HCT116 (cell line): ENCODE measurements at regions not wholly inside any gene's neighbourhood (a gene's known extent, or its start where the extent isn't known, plus 50 kb on each side); places are given as distances from the start of the nearest gene placed in this dataset.

Experiments
- ATAC-seq: fragments of 200-7000 bp; cut with Tn5 transposase; 2 replicates; pipeline ENCODE4 v1.9.1; 2020; ENCODE audit warnings: mild to moderate bottlenecking, moderate library complexity
- BruUV-seq: library from RNA; stranded (reverse); fragments of 400-500 nt; replicated peaks from 2 replicates; lab custom pipeline; 2021; lab: Mats Ljungman, UMichigan
- CTCF ChIA-PET: fragments of 300-600 bp; sonication (Branson Sonifier 250); formaldehyde crosslinking; loops from one replicate; lab custom pipeline; 2021; ENCODE audit warnings: antibody characterized with exemption; lab: Charles Lee
- POLR2A ChIA-PET: fragments of 300-600, 350-600 bp; sonication (Branson Sonifier 250); formaldehyde crosslinking; loops from one replicate; lab custom pipeline; 2021; ENCODE audit warnings: antibody characterized with exemption; lab: Charles Lee
- RAD21 ChIA-PET, 2 experiments: fragments of 300-600 bp; sonication (Branson Sonifier 250); formaldehyde crosslinking; loops; one replicate each; lab custom pipeline; 2023; ENCODE audit warnings: low total read pairs in 2 of 2; ENCODE audit not compliant: uncharacterized antibody in 2 of 2, unreplicated experiment in 2 of 2, low non-redundant PET in 1 of 2; lab: Charles Lee
- DNase-seq: peaks from one replicate; pipeline ENCODE4 v3.0.0-alpha.2; 2010; ENCODE audit warnings: low read depth, low spot score
- H2AFZ ChIP-seq: fragments of 200-600 bp; shearing (Covaris generic), sonication (generic); 2 replicates; pipeline ENCODE4 v1.6.1; 2017; ENCODE audit warnings: low read depth, mixed run types, mixed read lengths, antibody characterized with exemption, low read length; ENCODE audit not compliant: poor library complexity, severe bottlenecking
- H3K27ac ChIP-seq: 2 replicates; pipeline ENCODE4 v1.5.1; 2012; ENCODE audit warnings: low read depth, low read length
- H3K27me3 ChIP-seq: fragments of 200-600 bp; sonication (generic); 2 replicates; pipeline ENCODE4 v1.6.1; 2016; ENCODE audit warnings: mixed run types, low read length, mixed read lengths; ENCODE audit not compliant: insufficient read depth
- H3K36me3 ChIP-seq, 2 experiments: fragments of 200-500 bp in 1 of 2; fragments of 200-600 bp in 1 of 2; sonication (Bioruptor generic) in 1 of 2; sonication (generic) in 1 of 2; 2 replicates each; pipeline versions ENCODE4 v1.5.1 to v1.6.1; 2014 to 2016; ENCODE audit warnings: low read length in 2 of 2, inconsistent platforms in 1 of 2, mixed read lengths in 1 of 2, mixed run types in 1 of 2; ENCODE audit not compliant: insufficient read depth in 2 of 2, control insufficient read depth in 1 of 2
- H3K4me1 ChIP-seq, 2 experiments: fragments of 200-600 bp in 1 of 2; sonication (generic) in 1 of 2; 2 replicates each; pipeline versions ENCODE4 v1.5.1 to v1.6.1; 2012 to 2017; ENCODE audit warnings: low read length in 2 of 2, inconsistent platforms in 1 of 2, mild to moderate bottlenecking in 1 of 2, mixed read lengths in 1 of 2, mixed run types in 1 of 2, moderate library complexity in 1 of 2; ENCODE audit not compliant: insufficient read depth in 2 of 2, control insufficient read depth in 1 of 2
- H3K4me2 ChIP-seq: fragments of 200-600 bp; sonication (generic); 2 replicates; pipeline ENCODE4 v1.6.1; 2017; ENCODE audit warnings: mixed run types, low read length, mixed read lengths
- H3K4me3 ChIP-seq, 2 experiments: fragments of 200-600 bp in 1 of 2; sonication (generic) in 1 of 2; replicated peaks in 1 of 2; 2 replicates each; pipeline ENCODE4 v1.5.1; 2011 to 2016; ENCODE audit warnings: low read length in 2 of 2, control low read depth in 1 of 2, low read depth in 1 of 2, mild to moderate bottlenecking in 1 of 2, mixed read lengths in 1 of 2, mixed run types in 1 of 2
- H3K79me2 ChIP-seq: fragments of 200-600 bp; sonication (generic); 2 replicates; pipeline ENCODE4 v1.6.1; 2017; ENCODE audit warnings: mild to moderate bottlenecking, mixed run types, low read length, moderate library complexity, mixed read lengths; ENCODE audit not compliant: insufficient read depth
- H3K9ac ChIP-seq: fragments of 200-600 bp; sonication (generic); 2 replicates; pipeline ENCODE4 v1.6.1; 2016; ENCODE audit warnings: low read length, mixed read lengths
- H3K9me2 ChIP-seq: fragments of 200-600 bp; sonication (generic), shearing (Covaris generic); 2 replicates; pipeline ENCODE4 v1.6.1; 2017; ENCODE audit warnings: mixed run types, mild to moderate bottlenecking, moderate library complexity; ENCODE audit not compliant: insufficient read depth
- H3K9me3 ChIP-seq, 2 experiments: fragments of 200-500 bp in 1 of 2; fragments of 200-600 bp in 1 of 2; sonication (Bioruptor generic) in 1 of 2; sonication (generic) in 1 of 2; 2 replicates each; pipeline ENCODE4 v1.6.1; 2014 to 2017; ENCODE audit warnings: low read length in 2 of 2, mixed read lengths in 2 of 2, inconsistent platforms in 1 of 2, low read depth in 1 of 2, mild to moderate bottlenecking in 1 of 2, mixed run types in 1 of 2, moderate library complexity in 1 of 2; ENCODE audit not compliant: control insufficient read depth in 1 of 2, insufficient read depth in 1 of 2
- H4K20me1 ChIP-seq: fragments of 200-600 bp; sonication (generic), shearing (Covaris generic); 2 replicates; pipeline ENCODE4 v1.6.1; 2017; ENCODE audit warnings: mixed run types, mild to moderate bottlenecking, moderate library complexity; ENCODE audit not compliant: insufficient read depth
- CTCF ChIP-seq, 3 experiments: fragments of 200-600 bp in 1 of 3; sonication (generic) in 1 of 3; IDR thresholded peaks in 2 of 3; conservative IDR thresholded peaks in 1 of 3; 2 replicates each; pipeline ENCODE4 v1.5.1; 2012 to 2017; ENCODE audit warnings: low read depth in 2 of 3, low read length in 2 of 3, antibody characterized with exemption in 1 of 3, borderline replicate concordance in 1 of 3, control low read depth in 1 of 3, mild to moderate bottlenecking in 1 of 3, mixed read lengths in 1 of 3, mixed run types in 1 of 3, moderate library complexity in 1 of 3; ENCODE audit not compliant: insufficient read depth in 1 of 3
- JUND ChIP-seq: IDR thresholded peaks from 2 replicates; pipeline ENCODE4 v1.6.1; 2012
- POLR2A ChIP-seq: IDR thresholded peaks from 2 replicates; pipeline ENCODE4 v1.7.0; 2011; ENCODE audit warnings: borderline replicate concordance; ENCODE audit not compliant: insufficient read depth, insufficient read length; ENCODE audit errors: extremely low read depth
- RAD21 ChIP-seq: IDR thresholded peaks from 2 replicates; pipeline ENCODE4 v1.6.1; 2012; ENCODE audit warnings: low read depth, mild to moderate bottlenecking
- TCF7L2 ChIP-seq: IDR thresholded peaks from 2 replicates; pipeline ENCODE4 v1.7.0; 2011; ENCODE audit warnings: borderline replicate concordance, inconsistent platforms; ENCODE audit not compliant: insufficient read depth, insufficient read length; ENCODE audit errors: extremely low read depth
- YY1 ChIP-seq: IDR thresholded peaks from 2 replicates; pipeline ENCODE4 v1.6.1; 2011; ENCODE audit warnings: low read length, low read depth, moderate library complexity, mild to moderate bottlenecking; ENCODE audit not compliant: insufficient replicate concordance; ENCODE audit errors: extremely low read depth
- ZNF274 ChIP-seq: fragments of 200-500 bp; sonication (Bioruptor generic); IDR thresholded peaks from 2 replicates; pipeline ENCODE4 v1.6.1; 2014; ENCODE audit warnings: mild to moderate bottlenecking, low read depth, low read length, inconsistent platforms
- intact Hi-C: fragments of 100-400 bp; cut with micrococcal nuclease; formaldehyde crosslinking; loops from 2 replicates; pipeline ENCODE4 v1.10.0; 2022
- TF ChIP-seq, protein P1 (sequence below): IDR thresholded peaks from 2 replicates; pipeline ENCODE4 v1.6.1; 2012; ENCODE audit warnings: low read depth
- TF ChIP-seq, protein P2 (sequence below): IDR thresholded peaks from 2 replicates; pipeline ENCODE4 v1.6.1; 2011; ENCODE audit warnings: mild to moderate bottlenecking, low read length, moderate library complexity; ENCODE audit not compliant: insufficient replicate concordance; ENCODE audit errors: extremely low read depth
- TF ChIP-seq, protein P3 (sequence below): IDR thresholded peaks from 2 replicates; pipeline ENCODE4 v1.6.1; 2012
- TF ChIP-seq, protein P4 (sequence below): IDR thresholded peaks from 2 replicates; pipeline ENCODE4 v1.6.1; 2012

DNA sequence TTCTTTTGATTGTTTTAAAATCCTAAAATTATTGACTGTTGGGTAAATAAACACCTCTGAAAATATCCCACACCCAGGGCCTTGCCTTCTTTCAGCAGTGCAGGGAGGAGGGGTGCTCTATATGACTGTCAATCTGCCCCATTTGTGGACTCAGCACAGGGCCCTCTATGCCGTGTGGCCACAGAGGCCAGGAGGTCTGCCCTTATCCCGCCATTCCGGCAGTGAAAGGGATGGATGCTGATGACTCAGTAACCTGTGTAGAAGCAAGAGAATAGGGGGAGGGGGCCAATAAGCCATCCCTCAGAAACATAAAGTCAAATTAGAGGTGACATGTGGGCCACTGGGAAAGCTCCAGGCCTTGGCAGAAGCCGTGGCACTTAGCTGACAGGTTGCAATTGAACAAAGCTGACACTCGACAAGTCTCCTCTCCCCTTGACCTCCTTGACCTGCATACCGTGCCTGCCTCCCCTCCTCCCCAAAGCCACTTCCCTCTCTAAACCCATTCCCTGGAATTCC is 281.4 kb upstream of the DYNLRB2 start:
- ChIA-PET POLR2A (no interaction called here), RAD21 (no interaction called here), CTCF (no interaction called here)
- H3K4me2 ChIP-seq: no peak overlapping the region
- ATAC-seq (no peak), DNase-seq (no peak)
- intact Hi-C loops: no loop called here
- no peaks in the 10 kb centered on the region for H3K79me2 ChIP-seq
- no peak overlapping the region for H3K9ac ChIP-seq
- no peak overlapping the region for H3K4me3 ChIP-seq
- H3K4me1 ChIP-seq: no peaks in the 10 kb centered on the region
- H3K27ac ChIP-seq: no peak overlapping the region
- H3K36me3 ChIP-seq: no peaks in the 10 kb centered on the region
- no peaks in the 10 kb centered on the region for H3K27me3 ChIP-seq
- H3K9me3 ChIP-seq: peaks cover 37 to 41% of the 10 kb centered on the region in 2 experiments; a peak in 2 of 4 replicates
- H3K9me2 ChIP-seq: no peaks in the 10 kb centered on the region
- H2AFZ ChIP-seq: no peak overlapping the region
- no peaks in the 10 kb centered on the region for H4K20me1 ChIP-seq
- TF ChIP-seq JUND (no peak), ZNF274 (no peak), POLR2A (no peak), TCF7L2 (no peak), CTCF (IDR thresholded peaks at IDR 0.05 in 2 of 3, conservative IDR thresholded peaks at IDR 0.05 in 1 of 3; ENCODE audit: borderline replicate concordance in 1 of 3, insufficient read depth in 1 of 3, low read depth in 2 of 3, low read length in 2 of 3) (no peak), RAD21 (no peak), YY1 (no peak)
- TF ChIP-seq, protein P1, sequence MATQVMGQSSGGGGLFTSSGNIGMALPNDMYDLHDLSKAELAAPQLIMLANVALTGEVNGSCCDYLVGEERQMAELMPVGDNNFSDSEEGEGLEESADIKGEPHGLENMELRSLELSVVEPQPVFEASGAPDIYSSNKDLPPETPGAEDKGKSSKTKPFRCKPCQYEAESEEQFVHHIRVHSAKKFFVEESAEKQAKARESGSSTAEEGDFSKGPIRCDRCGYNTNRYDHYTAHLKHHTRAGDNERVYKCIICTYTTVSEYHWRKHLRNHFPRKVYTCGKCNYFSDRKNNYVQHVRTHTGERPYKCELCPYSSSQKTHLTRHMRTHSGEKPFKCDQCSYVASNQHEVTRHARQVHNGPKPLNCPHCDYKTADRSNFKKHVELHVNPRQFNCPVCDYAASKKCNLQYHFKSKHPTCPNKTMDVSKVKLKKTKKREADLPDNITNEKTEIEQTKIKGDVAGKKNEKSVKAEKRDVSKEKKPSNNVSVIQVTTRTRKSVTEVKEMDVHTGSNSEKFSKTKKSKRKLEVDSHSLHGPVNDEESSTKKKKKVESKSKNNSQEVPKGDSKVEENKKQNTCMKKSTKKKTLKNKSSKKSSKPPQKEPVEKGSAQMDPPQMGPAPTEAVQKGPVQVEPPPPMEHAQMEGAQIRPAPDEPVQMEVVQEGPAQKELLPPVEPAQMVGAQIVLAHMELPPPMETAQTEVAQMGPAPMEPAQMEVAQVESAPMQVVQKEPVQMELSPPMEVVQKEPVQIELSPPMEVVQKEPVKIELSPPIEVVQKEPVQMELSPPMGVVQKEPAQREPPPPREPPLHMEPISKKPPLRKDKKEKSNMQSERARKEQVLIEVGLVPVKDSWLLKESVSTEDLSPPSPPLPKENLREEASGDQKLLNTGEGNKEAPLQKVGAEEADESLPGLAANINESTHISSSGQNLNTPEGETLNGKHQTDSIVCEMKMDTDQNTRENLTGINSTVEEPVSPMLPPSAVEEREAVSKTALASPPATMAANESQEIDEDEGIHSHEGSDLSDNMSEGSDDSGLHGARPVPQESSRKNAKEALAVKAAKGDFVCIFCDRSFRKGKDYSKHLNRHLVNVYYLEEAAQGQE: no peak
- TF ChIP-seq, protein P2, sequence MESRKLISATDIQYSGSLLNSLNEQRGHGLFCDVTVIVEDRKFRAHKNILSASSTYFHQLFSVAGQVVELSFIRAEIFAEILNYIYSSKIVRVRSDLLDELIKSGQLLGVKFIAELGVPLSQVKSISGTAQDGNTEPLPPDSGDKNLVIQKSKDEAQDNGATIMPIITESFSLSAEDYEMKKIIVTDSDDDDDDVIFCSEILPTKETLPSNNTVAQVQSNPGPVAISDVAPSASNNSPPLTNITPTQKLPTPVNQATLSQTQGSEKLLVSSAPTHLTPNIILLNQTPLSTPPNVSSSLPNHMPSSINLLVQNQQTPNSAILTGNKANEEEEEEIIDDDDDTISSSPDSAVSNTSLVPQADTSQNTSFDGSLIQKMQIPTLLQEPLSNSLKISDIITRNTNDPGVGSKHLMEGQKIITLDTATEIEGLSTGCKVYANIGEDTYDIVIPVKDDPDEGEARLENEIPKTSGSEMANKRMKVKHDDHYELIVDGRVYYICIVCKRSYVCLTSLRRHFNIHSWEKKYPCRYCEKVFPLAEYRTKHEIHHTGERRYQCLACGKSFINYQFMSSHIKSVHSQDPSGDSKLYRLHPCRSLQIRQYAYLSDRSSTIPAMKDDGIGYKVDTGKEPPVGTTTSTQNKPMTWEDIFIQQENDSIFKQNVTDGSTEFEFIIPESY: no peak
- TF ChIP-seq, protein P3, sequence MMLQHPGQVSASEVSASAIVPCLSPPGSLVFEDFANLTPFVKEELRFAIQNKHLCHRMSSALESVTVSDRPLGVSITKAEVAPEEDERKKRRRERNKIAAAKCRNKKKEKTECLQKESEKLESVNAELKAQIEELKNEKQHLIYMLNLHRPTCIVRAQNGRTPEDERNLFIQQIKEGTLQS: no peak
- TF ChIP-seq, protein P4, sequence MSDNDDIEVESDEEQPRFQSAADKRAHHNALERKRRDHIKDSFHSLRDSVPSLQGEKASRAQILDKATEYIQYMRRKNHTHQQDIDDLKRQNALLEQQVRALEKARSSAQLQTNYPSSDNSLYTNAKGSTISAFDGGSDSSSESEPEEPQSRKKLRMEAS: no peak
- BruUV-seq: no TSS peak
